ENCODE measurements at regions not wholly inside any gene's neighbourhood (a gene's known extent, or its start where the extent isn't known, plus 50 kb on each side); places are given as distances from the start of the nearest gene placed in this dataset.

DNA sequence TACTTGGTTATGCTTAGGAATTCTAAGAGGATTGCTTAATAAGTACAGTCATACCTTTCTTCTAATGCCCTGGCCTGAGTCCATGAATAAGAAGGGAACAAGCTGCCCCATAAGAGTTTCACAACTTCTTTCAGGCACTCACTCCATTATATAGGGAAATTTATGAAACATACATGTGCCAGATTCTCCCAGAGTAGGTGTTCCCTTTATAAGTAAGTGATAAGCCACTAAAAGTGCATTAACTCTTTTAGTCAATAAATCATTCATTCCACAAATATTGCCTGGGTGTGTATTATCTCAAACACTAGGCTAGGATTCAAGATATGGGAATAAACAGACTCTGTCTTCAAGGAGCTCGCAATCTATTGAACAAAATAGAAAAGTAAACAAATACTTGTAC, 84.5 kb upstream of the RBBP8 start:
- H3K36me3 Mint-ChIP-seq = peaks cover 2% of the 10 kb centered on the region
- TF ChIP-seq, protein P1, sequence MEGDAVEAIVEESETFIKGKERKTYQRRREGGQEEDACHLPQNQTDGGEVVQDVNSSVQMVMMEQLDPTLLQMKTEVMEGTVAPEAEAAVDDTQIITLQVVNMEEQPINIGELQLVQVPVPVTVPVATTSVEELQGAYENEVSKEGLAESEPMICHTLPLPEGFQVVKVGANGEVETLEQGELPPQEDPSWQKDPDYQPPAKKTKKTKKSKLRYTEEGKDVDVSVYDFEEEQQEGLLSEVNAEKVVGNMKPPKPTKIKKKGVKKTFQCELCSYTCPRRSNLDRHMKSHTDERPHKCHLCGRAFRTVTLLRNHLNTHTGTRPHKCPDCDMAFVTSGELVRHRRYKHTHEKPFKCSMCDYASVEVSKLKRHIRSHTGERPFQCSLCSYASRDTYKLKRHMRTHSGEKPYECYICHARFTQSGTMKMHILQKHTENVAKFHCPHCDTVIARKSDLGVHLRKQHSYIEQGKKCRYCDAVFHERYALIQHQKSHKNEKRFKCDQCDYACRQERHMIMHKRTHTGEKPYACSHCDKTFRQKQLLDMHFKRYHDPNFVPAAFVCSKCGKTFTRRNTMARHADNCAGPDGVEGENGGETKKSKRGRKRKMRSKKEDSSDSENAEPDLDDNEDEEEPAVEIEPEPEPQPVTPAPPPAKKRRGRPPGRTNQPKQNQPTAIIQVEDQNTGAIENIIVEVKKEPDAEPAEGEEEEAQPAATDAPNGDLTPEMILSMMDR (IDR thresholded peaks at IDR 0.05; ENCODE audit: unreplicated experiment) = no peak
- no peak overlapping the region for H3K27ac Mint-ChIP-seq
- H3K27me3 Mint-ChIP-seq (ENCODE audit: low read depth) = no peaks in the 10 kb centered on the region
- H3K9me3 Mint-ChIP-seq = peaks cover 10% of the 10 kb centered on the region
- no peak overlapping the region for H3K4me3 Mint-ChIP-seq
- peaks cover 27% of the 10 kb centered on the region for H3K4me1 Mint-ChIP-seq
- DNase-seq (ENCODE audit: low spot score in 2 of 2, unreplicated experiment in 2 of 2) = no peak

DNA sequence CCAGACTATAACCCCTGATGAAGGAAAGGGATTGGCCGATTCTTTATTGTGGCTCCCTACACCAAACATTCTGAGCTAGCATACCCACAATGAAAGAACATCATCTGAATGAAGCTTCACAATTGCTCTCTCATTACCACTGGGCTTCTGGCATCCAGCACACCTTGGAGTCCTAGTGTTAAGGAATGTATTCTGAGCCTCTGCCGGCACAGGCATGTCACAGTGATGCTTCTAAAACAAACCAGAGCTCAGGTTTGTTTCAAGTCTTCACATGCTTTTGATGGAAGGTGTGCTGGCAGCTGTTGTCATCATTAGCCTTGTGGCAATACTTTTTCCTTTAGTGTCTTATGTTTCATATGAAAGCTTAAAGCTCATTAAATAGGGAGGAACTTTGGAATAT, 76.3 kb upstream of the RBBP8 start:
- no peak for DNase-seq (ENCODE audit: low spot score in 2 of 2, unreplicated experiment in 2 of 2)

DNA sequence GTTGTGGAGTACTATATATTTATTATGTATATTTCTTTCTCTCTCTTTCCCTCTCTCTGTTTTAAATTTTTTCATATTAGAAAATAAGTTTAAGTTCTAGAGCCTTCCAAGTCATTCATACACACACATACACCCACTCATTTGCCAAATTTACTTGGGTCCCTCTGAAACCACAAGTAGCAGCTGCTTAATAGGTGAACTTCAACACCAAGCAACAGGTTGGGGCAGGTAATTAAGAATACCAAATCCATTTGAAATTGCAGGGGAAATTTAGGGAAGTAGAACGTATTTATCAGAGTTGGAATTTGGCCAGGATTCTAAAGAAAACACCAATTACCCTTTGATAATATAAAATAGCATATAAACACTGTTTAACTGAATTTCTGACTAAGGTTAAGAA, 75.0 kb upstream of the RBBP8 start:
- H3K36me3 Mint-ChIP-seq = no peaks in the 10 kb centered on the region
- no peak for DNase-seq (ENCODE audit: low spot score in 2 of 2, unreplicated experiment in 2 of 2)
- no peak overlapping the region for H3K4me3 Mint-ChIP-seq
- H3K27me3 Mint-ChIP-seq (ENCODE audit: low read depth) = no peaks in the 10 kb centered on the region
- H3K4me1 Mint-ChIP-seq = peaks cover 15% of the 10 kb centered on the region
- peaks cover 4% of the 10 kb centered on the region for H3K9me3 Mint-ChIP-seq
- no peak overlapping the region for H3K27ac Mint-ChIP-seq
- TF ChIP-seq, protein P1 (IDR thresholded peaks at IDR 0.05; ENCODE audit: unreplicated experiment) = no peak

More for the DNA sequence above, 76.3 kb upstream of the RBBP8 start:
- TF ChIP-seq, protein P1 (IDR thresholded peaks at IDR 0.05; ENCODE audit: unreplicated experiment) = no peak
- H3K4me3 Mint-ChIP-seq = no peak overlapping the region
- H3K27me3 Mint-ChIP-seq (ENCODE audit: low read depth) = no peaks in the 10 kb centered on the region
- no peaks in the 10 kb centered on the region for H3K36me3 Mint-ChIP-seq
- no peak overlapping the region for H3K27ac Mint-ChIP-seq
- H3K4me1 Mint-ChIP-seq = peaks cover 15% of the 10 kb centered on the region
- H3K9me3 Mint-ChIP-seq = peaks cover 10% of the 10 kb centered on the region

DNA sequence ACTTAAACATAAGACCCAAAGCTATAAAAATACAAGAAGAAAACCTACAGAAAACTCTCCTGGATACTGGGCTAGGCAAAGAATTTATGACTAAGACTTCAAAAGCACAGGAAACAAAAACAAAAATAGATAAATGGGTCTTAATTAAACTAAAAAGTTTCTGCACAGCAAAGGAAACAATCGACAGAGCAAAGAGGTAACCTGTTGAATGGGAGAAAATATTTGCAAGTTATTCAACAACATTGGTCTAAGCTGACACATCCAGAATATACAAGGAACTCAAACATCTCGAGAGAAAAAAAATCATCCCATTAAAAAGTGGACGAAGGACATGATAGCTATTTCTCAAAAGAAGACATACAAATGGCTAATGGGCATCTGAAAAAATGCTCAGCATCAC, 72.3 kb upstream of the RBBP8 start:
- peaks cover 17% of the 10 kb centered on the region for H3K9me3 Mint-ChIP-seq
- H3K4me1 Mint-ChIP-seq = peaks cover 25% of the 10 kb centered on the region
- H3K4me3 Mint-ChIP-seq = no peak overlapping the region
- no peak for DNase-seq (ENCODE audit: low spot score in 2 of 2, unreplicated experiment in 2 of 2)
- TF ChIP-seq, protein P1 (IDR thresholded peaks at IDR 0.05; ENCODE audit: unreplicated experiment) = no peak
- no peaks in the 10 kb centered on the region for H3K27me3 Mint-ChIP-seq (ENCODE audit: low read depth)
- peaks cover 1% of the 10 kb centered on the region for H3K36me3 Mint-ChIP-seq
- H3K27ac Mint-ChIP-seq = no peak overlapping the region

DNA sequence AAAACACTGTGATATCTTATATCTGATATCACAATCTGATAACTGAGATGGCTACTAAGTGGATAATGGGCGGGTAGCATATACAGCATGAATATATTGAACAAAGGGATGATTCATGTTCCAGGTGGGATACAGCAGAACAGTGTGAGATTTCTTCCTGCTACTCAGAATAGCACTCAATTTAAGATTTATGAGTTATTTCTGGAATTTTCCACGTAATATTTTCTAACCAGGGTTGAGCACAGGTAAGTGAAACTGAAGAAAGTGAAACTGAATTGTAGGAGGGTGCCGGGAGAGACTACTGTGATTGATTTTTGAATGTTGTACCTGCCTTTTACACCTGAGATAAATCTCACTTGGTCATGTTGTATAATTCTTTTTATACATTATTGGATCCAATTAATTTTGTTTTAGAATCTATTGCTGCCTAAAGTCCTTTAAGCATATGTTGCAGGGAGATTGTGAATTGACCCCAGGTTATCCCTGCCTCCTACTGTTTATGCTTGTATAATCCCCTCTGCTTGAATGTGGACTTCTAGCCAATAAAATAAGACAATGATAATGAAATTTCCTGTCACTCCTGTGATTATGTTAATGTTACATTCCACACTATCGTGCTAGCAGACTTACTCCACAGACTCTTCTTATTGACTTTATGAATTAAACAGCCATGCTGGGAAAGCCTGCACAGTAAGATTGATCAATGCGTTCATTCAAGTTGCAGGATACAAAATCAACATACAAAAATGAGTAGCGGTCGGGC, 67.6 kb upstream of the RBBP8 start:
- H3K4me1 Mint-ChIP-seq = peaks cover 10% of the 10 kb centered on the region
- H3K27ac Mint-ChIP-seq = peak overlapping the region; percentile 5
- H3K4me3 Mint-ChIP-seq = no peak overlapping the region
- no peak for DNase-seq (ENCODE audit: low spot score in 2 of 2, unreplicated experiment in 2 of 2)
- H3K27me3 Mint-ChIP-seq (ENCODE audit: low read depth) = no peaks in the 10 kb centered on the region
- TF ChIP-seq, protein P1 (IDR thresholded peaks at IDR 0.05; ENCODE audit: unreplicated experiment) = no peak
- H3K9me3 Mint-ChIP-seq = peaks cover 29% of the 10 kb centered on the region
- H3K36me3 Mint-ChIP-seq = peaks cover 1% of the 10 kb centered on the region
